Testis (tissue), 2 donors: ENCODE measurements at regions not wholly inside any gene's neighbourhood (a gene's known extent, or its start where the extent isn't known, plus 50 kb on each side); places are given as distances from the start of the nearest gene placed in this dataset.

Experiments used
- CTCF ChIP-seq, 3 experiments: fragments of 450-650 bp in 2 of 3; fragments of 200-600 bp in 1 of 3; sonication (generic) in 1 of 3; IDR thresholded peaks; one replicate each; pipeline ENCODE4 v1.5.1; 2016 to 2019; ENCODE audit warnings: antibody characterized with exemption in 3 of 3, mild to moderate bottlenecking in 2 of 3, moderate library complexity in 1 of 3
- POLR2A ChIP-seq: fragments of 450-650 bp; IDR thresholded peaks from one replicate; pipeline ENCODE4 v1.6.1; 2017; ENCODE audit warnings: antibody characterized with exemption, mild to moderate bottlenecking, moderate library complexity

- TF ChIP-seq CTCF (IDR thresholded peaks at IDR 0.05) (no peak), POLR2A (no peak)
These were observed 541.6 kb downstream of the CDK5RAP2 start for GRCh38 chr9:120038342-120038741.
